Left lung (tissue), 4 donors: ENCODE measurements at regions not wholly inside any gene's neighbourhood (a gene's known extent, or its start where the extent isn't known, plus 50 kb on each side); places are given as distances from the start of the nearest gene placed in this dataset.
A peak's percentile ranks its signal among the peaks of the same experiment; 100 is the strongest.

Experiments
- ATAC-seq: fragments of 200-7000 bp; cut with Tn5 transposase; one replicate; pipeline ENCODE4 v1.9.1; 2020; ENCODE audit warnings: moderate library complexity
- DNase-seq, 4 donors: peaks; one replicate each; pipeline ENCODE4 v3.0.0-alpha.2; 2013 to 2020
- H3K27ac ChIP-seq, 2 donors: fragments of 200-600 bp; sonication (generic) in 1 of 2; one replicate each; pipeline versions ENCODE4 v1.5.0 to v1.8.0; 2020 to 2021
- H3K27me3 ChIP-seq, 2 donors: fragments of 200-600 bp; sonication (generic) in 1 of 2; one replicate each; pipeline versions ENCODE4 v1.5.0 to v1.8.0; 2020 to 2021
- H3K36me3 ChIP-seq, 2 donors: fragments of 200-600 bp; sonication (generic) in 1 of 2; one replicate each; pipeline versions ENCODE4 v1.5.0 to v1.8.0; 2020 to 2021
- H3K4me1 ChIP-seq, 2 donors: fragments of 200-600 bp; one replicate each; pipeline ENCODE4 v1.8.0; 2021
- H3K4me3 ChIP-seq, 2 donors: fragments of 200-600 bp; sonication (generic) in 1 of 2; one replicate each; pipeline versions ENCODE4 v1.5.0 to v1.8.0; 2020 to 2021; ENCODE audit warnings: mild to moderate bottlenecking in 1 of 2
- H3K9me3 ChIP-seq, 2 donors: fragments of 200-600 bp; sonication (generic) in 1 of 2; one replicate each; pipeline versions ENCODE4 v1.5.0 to v1.8.0; 2020 to 2021
- intact Hi-C, 2 donors: fragments of 100-400 bp; cut with DNase I; formaldehyde crosslinking; loops; one replicate each; pipeline versions ENCODE4 v1.11.2 to v1.14.2; 2022
- TF ChIP-seq, protein P1 (sequence below), 2 donors: fragments of 200-600 bp; sonication (generic) in 1 of 2; IDR thresholded peaks; one replicate each; pipeline versions ENCODE4 v1.5.0 to v1.8.0; 2021; ENCODE audit warnings: antibody characterized with exemption in 2 of 2
- donor health status: DM: no; HTN: yes; CAD: no.
- donor health status: DM: no; HTN: no; CAD: no.

GRCh38 chr3:120506076-120506827 is 55.5 kb upstream of the FSTL1 start:
- ATAC-seq (peak; percentile 31), DNase-seq (no peak)
- intact Hi-C loops, result no loop called here
- Histone ChIP-seq H3K4me3 (no peak overlapping the region), H3K36me3 (no peaks in the 10 kb centered on the region), H3K27me3 (no peaks in the 10 kb centered on the region), H3K9me3 (no peaks in the 10 kb centered on the region), H3K27ac (no peak overlapping the region), H3K4me1 (peaks cover 0 to 8% of the 10 kb centered on the region in 2 donors)
- TF ChIP-seq, protein P1, sequence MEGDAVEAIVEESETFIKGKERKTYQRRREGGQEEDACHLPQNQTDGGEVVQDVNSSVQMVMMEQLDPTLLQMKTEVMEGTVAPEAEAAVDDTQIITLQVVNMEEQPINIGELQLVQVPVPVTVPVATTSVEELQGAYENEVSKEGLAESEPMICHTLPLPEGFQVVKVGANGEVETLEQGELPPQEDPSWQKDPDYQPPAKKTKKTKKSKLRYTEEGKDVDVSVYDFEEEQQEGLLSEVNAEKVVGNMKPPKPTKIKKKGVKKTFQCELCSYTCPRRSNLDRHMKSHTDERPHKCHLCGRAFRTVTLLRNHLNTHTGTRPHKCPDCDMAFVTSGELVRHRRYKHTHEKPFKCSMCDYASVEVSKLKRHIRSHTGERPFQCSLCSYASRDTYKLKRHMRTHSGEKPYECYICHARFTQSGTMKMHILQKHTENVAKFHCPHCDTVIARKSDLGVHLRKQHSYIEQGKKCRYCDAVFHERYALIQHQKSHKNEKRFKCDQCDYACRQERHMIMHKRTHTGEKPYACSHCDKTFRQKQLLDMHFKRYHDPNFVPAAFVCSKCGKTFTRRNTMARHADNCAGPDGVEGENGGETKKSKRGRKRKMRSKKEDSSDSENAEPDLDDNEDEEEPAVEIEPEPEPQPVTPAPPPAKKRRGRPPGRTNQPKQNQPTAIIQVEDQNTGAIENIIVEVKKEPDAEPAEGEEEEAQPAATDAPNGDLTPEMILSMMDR (IDR thresholded peaks at IDR 0.05), result no peak

DNA sequence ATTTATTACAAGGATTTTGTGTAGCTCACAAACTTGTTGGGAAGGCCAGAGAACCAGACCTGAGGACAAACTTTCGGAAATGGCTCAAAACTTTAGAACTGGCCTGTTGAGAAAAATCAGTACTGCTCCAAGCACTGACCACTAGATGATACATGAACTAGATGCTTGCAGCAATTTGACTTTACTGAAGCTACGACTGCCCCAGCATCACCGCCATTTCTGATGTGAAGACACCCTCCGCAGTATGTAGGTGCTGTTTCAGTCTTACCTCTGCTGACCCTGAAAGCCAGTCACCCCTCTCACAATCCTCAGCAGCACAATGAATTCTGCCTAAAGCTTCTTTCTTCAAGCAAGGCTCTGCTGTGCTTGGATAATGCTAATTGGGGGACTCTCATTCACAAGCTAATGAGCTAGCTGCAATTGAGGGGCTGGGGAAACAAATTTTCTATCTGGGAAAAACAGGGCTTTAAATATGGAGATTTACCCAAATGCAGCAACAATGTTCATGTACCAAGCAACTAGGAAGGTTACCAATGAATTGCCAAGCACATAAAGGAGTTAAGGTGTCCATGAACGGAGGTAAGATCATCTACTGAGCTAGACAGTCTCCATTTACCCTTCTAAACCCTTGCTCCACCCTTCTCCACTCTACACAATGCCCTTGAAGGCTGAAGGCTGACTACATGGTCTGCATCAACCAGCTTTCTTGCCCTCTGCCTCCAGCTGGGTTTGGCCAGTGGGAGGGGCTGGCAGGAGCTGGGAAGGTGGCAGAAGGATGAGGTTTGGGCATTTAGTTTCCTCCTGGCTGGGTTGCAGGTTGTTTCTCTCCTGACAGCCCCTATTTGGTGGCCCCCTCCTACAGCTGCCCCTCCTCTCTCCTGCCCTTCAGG is 53.2 kb upstream of the FSTL1 start:
- TF ChIP-seq, protein P1 (IDR thresholded peaks at IDR 0.05), result no peak
- Histone ChIP-seq H3K27ac (no peak overlapping the region), H3K27me3 (no peaks in the 10 kb centered on the region), H3K4me1 (peaks cover 0 to 8% of the 10 kb centered on the region in 2 donors), H3K9me3 (no peaks in the 10 kb centered on the region), H3K4me3 (no peak overlapping the region), H3K36me3 (no peaks in the 10 kb centered on the region)
- DNase-seq (peak in 1 of 4 donors; percentile 15), ATAC-seq (no peak)
- intact Hi-C loops, result no loop called here

DNA sequence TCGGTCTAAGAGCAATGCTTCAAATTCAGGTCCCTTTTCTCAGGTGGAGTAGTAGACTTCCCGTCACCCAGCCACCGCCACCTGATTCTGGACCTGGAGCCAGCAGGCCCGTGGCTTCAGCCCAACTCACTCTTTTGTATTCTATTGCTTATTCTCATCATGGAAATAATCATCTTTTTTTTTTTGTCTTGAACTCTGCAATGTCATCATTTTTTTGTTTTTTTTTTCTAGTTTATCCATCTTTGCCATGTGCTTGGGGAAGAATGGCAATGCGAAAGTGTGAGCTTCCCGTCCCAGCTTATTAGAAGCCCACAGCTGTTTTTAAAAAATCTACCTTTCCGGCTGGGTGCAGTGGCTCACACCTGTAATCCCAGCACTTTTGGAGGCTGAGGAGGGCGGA is 51.3 kb upstream of the FSTL1 start:
- DNase-seq (peak in 1 of 4 donors; percentile 31), ATAC-seq (no peak)
- no peak overlapping the region for H3K4me3 ChIP-seq
- intact Hi-C loops, result no loop called here
- no peak overlapping the region for H3K27ac ChIP-seq
- TF ChIP-seq, protein P1 (IDR thresholded peaks at IDR 0.05), result no peak
- peaks cover 6 to 8% of the 10 kb centered on the region in 2 donors for H3K4me1 ChIP-seq
- H3K9me3 ChIP-seq, result no peaks in the 10 kb centered on the region
- H3K36me3 ChIP-seq, result no peaks in the 10 kb centered on the region
- no peaks in the 10 kb centered on the region for H3K27me3 ChIP-seq
